ENCODE measurements at regions not wholly inside any gene's neighbourhood (a gene's known extent, or its start where the extent isn't known, plus 50 kb on each side); places are given as distances from the start of the nearest gene placed in this dataset.

DNA sequence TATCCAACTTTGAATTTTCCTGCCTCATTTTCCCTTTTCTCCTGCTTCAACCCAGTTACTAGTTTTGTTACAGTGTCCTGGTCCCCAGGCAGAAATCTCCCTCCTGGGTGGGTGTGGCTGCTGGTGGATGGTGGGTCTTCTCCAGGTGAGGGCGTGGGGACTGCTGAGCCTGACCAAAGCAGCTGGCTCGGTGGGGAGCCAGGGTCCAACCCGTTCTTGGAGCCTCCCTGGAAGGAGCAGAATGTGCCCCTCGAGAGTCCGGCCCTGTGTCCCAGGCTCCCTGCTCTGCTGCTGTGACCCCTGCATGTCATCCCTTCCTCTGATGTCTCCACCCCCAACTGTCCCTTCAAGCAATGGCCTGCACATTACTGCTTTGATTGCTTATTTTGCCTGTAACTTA lies 86.6 kb upstream of the TCERG1L start:
- no peak overlapping the region for H2AFZ ChIP-seq (ENCODE audit: low read length)
- ChIA-PET POLR2A (ENCODE audit: unreplicated experiment) (no interaction called here), CTCF (no interaction called here)
- no peak for ATAC-seq
- H3K79me2 ChIP-seq (ENCODE audit: low read length), result no peaks in the 10 kb centered on the region
- peaks cover 10% of the 10 kb centered on the region for H3K27me3 ChIP-seq (ENCODE audit: low read length)
- no TSS peak for BruUV-seq (replicated peaks)
- intact Hi-C loops (cut with micrococcal nuclease), result no loop called here
- TF ChIP-seq, protein P1, sequence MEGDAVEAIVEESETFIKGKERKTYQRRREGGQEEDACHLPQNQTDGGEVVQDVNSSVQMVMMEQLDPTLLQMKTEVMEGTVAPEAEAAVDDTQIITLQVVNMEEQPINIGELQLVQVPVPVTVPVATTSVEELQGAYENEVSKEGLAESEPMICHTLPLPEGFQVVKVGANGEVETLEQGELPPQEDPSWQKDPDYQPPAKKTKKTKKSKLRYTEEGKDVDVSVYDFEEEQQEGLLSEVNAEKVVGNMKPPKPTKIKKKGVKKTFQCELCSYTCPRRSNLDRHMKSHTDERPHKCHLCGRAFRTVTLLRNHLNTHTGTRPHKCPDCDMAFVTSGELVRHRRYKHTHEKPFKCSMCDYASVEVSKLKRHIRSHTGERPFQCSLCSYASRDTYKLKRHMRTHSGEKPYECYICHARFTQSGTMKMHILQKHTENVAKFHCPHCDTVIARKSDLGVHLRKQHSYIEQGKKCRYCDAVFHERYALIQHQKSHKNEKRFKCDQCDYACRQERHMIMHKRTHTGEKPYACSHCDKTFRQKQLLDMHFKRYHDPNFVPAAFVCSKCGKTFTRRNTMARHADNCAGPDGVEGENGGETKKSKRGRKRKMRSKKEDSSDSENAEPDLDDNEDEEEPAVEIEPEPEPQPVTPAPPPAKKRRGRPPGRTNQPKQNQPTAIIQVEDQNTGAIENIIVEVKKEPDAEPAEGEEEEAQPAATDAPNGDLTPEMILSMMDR (conservative IDR thresholded peaks at IDR 0.05; ENCODE audit: low read depth, low read length), result no peak
- TF ChIP-seq EZH2 (IDR thresholded peaks at IDR 0.05; ENCODE audit: low read length, unreplicated experiment) (no peak), EZH2phosphoT487 (IDR thresholded peaks at IDR 0.05; ENCODE audit: borderline replicate concordance, low read length) (no peak)
- H3K4me3 ChIP-seq (ENCODE audit: low read length), result no peak overlapping the region
- H3K9me2 ChIP-seq (replicated peaks; ENCODE audit: low read length), result no peaks in the 10 kb centered on the region
- no peak for DNase-seq
- H3K9ac ChIP-seq (ENCODE audit: low read length), result no peak overlapping the region
- H3K9me3 ChIP-seq (ENCODE audit: low read length), result no peaks in the 10 kb centered on the region
- H3F3A ChIP-seq (ENCODE audit: low read length, unreplicated experiment), result no peaks in the 10 kb centered on the region
- no peak overlapping the region for H3K4me2 ChIP-seq (ENCODE audit: low read length)
- H3K36me3 ChIP-seq (ENCODE audit: low read depth, low read length), result no peaks in the 10 kb centered on the region
- no peaks in the 10 kb centered on the region for H4K20me1 ChIP-seq (ENCODE audit: low read length)
- no peak overlapping the region for H3K27ac ChIP-seq (ENCODE audit: low read length)
- H3K4me1 ChIP-seq (ENCODE audit: insufficient read depth, low read length), result no peaks in the 10 kb centered on the region

DNA sequence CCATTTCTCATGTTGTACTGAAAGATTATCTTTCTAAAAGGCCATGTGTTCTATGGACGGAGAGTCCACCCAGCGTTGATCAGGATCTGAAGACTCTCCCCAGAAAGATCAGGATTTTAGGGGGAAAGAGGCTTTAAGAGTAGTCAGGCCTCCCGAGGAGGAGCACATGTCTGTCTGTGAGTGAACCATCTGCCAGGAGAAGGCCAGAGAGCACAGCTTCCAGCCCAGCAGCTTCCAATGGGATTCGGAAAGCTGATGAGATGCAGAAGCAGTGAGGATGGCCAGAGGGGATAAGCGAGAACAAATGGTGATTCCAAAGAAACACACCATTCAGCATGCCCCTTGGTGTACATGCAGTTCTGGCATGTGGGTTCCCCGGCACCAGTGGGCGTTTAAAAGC lies 88.5 kb upstream of the TCERG1L start:
- Histone ChIP-seq H4K20me1 (ENCODE audit: low read length) (no peaks in the 10 kb centered on the region), H3F3A (ENCODE audit: low read length, unreplicated experiment) (no peaks in the 10 kb centered on the region), H3K36me3 (ENCODE audit: low read depth, low read length) (no peaks in the 10 kb centered on the region), H3K9me2 (replicated peaks; ENCODE audit: low read length) (no peaks in the 10 kb centered on the region), H3K79me2 (ENCODE audit: low read length) (no peaks in the 10 kb centered on the region), H3K27ac (ENCODE audit: low read length) (no peak overlapping the region), H3K9me3 (ENCODE audit: low read length) (no peaks in the 10 kb centered on the region), H2AFZ (ENCODE audit: low read length) (no peak overlapping the region), H3K9ac (ENCODE audit: low read length) (no peak overlapping the region), H3K4me3 (ENCODE audit: low read length) (no peak overlapping the region), H3K4me1 (ENCODE audit: insufficient read depth, low read length) (no peaks in the 10 kb centered on the region), H3K4me2 (ENCODE audit: low read length) (no peak overlapping the region), H3K27me3 (ENCODE audit: low read length) (peaks cover 10% of the 10 kb centered on the region)
- intact Hi-C loops (cut with micrococcal nuclease), result no loop called here
- TF ChIP-seq EZH2phosphoT487 (IDR thresholded peaks at IDR 0.05; ENCODE audit: borderline replicate concordance, low read length) (no peak), EZH2 (IDR thresholded peaks at IDR 0.05; ENCODE audit: low read length, unreplicated experiment) (no peak)
- TF ChIP-seq, protein P1 (conservative IDR thresholded peaks at IDR 0.05; ENCODE audit: low read depth, low read length), result no peak
- CTCF ChIA-PET, result no interaction called here
- DNase-seq (no peak), ATAC-seq (no peak)
- no TSS peak for BruUV-seq (replicated peaks)
- POLR2A ChIA-PET (ENCODE audit: unreplicated experiment), result no interaction called here

DNA sequence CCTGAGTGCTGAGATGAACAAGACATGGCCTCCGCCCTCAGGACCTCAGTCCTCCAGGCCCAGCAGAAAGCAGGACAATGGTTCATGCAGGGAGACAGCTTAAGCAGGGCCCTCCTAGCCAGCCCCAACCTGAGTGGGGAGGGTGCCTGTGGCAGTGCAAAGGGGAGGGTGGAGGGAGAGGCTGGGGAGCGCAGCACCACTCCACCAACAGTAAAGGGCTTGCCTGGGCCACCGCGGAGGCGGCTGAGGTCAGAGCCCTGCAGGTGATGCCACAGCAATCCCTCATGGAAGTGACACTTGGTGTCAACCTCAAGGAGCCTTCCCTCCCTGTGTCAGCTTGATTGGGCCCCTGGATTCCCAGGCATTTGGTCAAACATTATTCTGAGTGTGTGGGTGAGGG lies 89.0 kb upstream of the TCERG1L start:
- H3K27me3 ChIP-seq (ENCODE audit: low read length), result peaks cover 10% of the 10 kb centered on the region
- no peak for ATAC-seq
- intact Hi-C loops (cut with micrococcal nuclease), result no loop called here

More for the DNA sequence above, 89.0 kb upstream of the TCERG1L start:
- Histone ChIP-seq H2AFZ (ENCODE audit: low read length) (no peak overlapping the region), H3K36me3 (ENCODE audit: low read depth, low read length) (no peaks in the 10 kb centered on the region), H3F3A (ENCODE audit: low read length, unreplicated experiment) (no peaks in the 10 kb centered on the region), H3K4me2 (ENCODE audit: low read length) (no peak overlapping the region), H3K79me2 (ENCODE audit: low read length) (no peaks in the 10 kb centered on the region), H3K4me3 (ENCODE audit: low read length) (no peak overlapping the region), H3K9ac (ENCODE audit: low read length) (no peak overlapping the region), H3K9me3 (ENCODE audit: low read length) (no peaks in the 10 kb centered on the region), H3K9me2 (replicated peaks; ENCODE audit: low read length) (no peaks in the 10 kb centered on the region), H4K20me1 (ENCODE audit: low read length) (no peaks in the 10 kb centered on the region), H3K27ac (ENCODE audit: low read length) (no peak overlapping the region), H3K4me1 (ENCODE audit: insufficient read depth, low read length) (no peaks in the 10 kb centered on the region)
- CTCF ChIA-PET, result no interaction called here
- TF ChIP-seq EZH2 (IDR thresholded peaks at IDR 0.05; ENCODE audit: low read length, unreplicated experiment) (no peak), EZH2phosphoT487 (IDR thresholded peaks at IDR 0.05; ENCODE audit: borderline replicate concordance, low read length) (no peak)
- TF ChIP-seq, protein P1 (conservative IDR thresholded peaks at IDR 0.05; ENCODE audit: low read depth, low read length), result no peak
- POLR2A ChIA-PET (ENCODE audit: unreplicated experiment), result no interaction called here
- BruUV-seq (replicated peaks), result no TSS peak
- DNase-seq, result no peak
